ENCODE measurements at regions not wholly inside any gene's neighbourhood (a gene's known extent, or its start where the extent isn't known, plus 50 kb on each side); places are given as distances from the start of the nearest gene placed in this dataset.
A peak's percentile ranks its signal among the peaks of the same experiment; 100 is the strongest.

DNA sequence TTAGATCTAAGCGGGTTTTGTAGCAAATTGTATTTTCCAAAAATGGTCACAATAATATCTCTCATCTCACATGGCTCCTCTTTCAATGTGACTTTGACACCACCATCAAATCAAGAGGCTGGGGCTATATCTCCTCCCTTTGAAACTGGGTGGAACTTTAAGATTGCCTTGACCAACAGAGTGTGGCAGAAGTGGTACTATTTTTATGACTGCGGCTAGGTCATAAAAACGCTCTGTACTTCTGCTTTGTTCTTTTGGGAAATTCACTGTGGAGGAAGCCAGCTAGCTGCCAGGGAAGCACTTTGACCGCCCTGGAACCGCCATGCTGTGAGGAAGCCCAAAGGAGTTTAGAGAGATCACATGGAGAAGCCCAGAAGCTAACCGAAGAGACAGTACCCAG, 50.7 kb upstream of the ACOT11 start:
- no peak for DNase-seq (ENCODE audit: low read depth in 3 of 3, low spot score in 2 of 3)

DNA sequence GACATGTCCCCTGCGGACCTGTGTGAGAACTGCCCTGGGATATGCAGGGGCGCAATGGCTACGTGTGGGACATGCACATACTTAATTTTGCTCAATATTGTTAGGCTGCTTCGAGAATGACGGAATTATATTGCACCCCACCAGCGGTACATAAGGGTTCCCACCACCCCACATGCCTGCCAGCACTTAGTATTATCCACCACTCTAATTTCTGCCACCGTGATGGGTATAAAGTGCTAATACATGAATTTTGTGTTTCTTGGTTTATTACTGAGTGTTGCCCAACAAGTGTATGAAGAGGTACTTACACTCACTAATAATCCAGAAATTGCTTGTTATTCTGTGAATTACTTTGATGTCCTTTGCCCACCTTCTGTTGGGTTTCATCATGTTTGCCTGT, 52.1 kb upstream of the ACOT11 start:
- DNase-seq (ENCODE audit: low read depth in 3 of 3, low spot score in 2 of 3), result no peak

DNA sequence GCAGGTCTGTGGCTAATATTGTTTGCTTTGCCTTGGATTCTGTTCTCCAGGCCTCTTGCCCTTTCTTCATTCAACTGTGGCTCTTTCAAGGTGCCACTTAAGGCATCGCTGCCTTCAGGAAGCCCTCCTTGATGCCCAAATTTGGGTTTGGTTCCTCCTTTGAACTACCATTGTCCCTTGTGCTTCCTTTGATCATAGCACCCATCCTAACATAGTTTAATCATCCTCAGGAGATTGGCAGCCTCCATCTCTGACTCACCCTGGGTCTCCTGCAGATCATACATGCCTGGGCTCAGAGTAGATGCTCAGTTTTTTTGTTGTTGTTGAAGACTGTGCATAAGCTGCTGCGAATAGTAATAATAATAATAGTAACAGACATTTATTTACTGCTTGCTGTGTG, 54.4 kb upstream of the ACOT11 start:
- no peak for DNase-seq (ENCODE audit: low read depth in 3 of 3, low spot score in 2 of 3)

- no peak for DNase-seq (ENCODE audit: low read depth in 3 of 3, low spot score in 2 of 3)
Measured at GRCh38 chr1:54490361-54491248, 57.4 kb upstream of the ACOT11 start.

DNA sequence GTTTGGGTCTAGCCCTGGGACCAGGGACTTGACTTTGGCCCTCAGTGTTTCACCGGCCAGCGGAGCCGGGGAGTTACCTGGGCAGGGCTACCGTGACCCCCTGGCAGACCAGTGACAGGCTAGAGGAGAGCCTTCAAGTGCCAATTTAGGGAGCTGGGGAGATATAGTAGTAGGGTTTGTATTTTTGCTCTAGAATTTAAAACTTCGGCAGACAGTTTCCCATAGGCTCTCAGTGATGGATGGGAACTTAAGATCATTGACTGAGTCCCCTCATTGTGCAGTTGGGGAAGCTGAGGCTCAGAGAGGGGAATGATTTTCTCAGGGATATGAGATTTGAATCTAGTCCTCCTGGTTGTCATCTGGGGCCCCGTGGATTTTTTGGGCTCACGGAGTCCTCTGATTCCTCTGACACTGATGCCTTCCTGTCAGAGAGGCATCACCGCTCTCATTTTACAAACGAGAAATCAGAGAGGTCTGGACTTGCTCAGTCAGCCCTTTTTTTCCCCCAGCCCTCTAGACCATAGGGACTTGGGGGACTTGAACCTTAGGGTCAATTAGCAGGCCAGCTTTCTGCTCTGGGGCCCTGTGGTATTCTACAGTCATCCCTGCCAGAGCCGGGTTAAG, 58.3 kb upstream of the ACOT11 start:
- no peak for DNase-seq (ENCODE audit: low read depth in 3 of 3, low spot score in 2 of 3)

DNA sequence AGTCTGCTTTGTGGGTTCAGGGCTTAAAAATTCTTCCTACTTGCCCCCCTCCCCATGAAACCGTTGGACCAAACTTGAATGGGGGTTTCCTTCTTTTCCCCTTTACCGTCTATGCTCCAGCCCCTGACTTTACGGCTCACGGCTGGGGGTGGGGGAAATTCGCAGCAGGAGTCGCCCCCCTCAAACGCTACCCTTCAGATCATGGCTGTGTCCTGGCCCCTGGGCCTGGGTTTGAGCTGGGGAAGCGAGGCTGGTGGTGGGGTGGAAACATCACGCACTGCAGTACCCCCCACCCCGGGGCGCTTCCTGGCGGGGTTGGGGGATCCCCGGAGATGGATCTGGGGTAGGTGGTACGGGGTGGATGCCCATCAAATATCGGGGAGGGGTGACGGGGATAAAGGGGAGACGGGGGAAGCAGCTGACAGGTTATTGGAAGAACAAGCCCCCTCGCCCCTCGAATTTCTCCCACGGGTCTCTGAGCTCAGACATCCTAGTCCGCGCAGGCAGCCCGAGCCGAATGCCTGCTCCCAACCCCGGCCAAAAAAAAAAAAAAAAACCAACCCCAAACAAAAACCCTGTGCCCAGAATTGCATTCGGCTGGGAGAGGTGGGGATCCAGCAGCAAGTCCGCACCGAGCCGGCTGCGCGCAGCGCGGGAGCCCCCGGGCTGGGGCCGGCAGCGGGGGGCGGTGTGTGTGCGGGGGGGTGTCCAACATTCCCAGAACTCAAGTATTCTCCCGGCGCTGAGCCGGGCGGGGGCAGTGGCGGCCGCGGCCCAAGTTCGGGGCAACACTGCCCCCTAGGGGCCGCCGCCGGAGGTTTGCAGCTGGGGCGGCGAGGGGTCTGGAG, 59.0 kb upstream of the ACOT11 start:
- no peak for DNase-seq (ENCODE audit: low read depth in 3 of 3, low spot score in 2 of 3)

- peak in 1 of 3 donors; percentile 89 for DNase-seq (ENCODE audit: low read depth in 3 of 3, low spot score in 2 of 3)
Measured at GRCh38 chr1:54488065-54488750, 59.8 kb upstream of the ACOT11 start.

GRCh38 chr1:54487571-54488050, 60.4 kb upstream of the ACOT11 start:
- DNase-seq (ENCODE audit: low read depth in 3 of 3, low spot score in 2 of 3), result no peak

DNA sequence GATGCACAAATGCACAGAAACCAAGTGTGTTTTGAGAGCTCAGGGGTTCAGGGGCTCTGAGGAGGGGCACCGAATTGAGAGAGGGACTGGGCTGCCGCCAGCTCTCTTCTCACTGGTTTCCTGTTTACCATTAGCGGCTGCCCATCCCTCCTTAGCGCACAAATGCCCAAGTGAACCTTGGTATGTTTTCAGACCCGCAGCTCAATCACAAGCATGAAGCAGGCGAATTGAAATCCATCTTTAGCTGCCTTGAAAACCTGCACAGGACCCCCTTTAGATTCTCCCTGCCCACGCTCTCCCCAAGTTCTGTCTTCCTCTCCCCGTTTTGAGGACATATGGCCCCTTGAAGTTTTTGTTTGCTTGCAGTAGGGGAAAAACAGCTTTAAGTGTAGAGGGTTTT, 61.1 kb upstream of the ACOT11 start:
- no peak for DNase-seq (ENCODE audit: low read depth in 3 of 3, low spot score in 2 of 3)

DNA sequence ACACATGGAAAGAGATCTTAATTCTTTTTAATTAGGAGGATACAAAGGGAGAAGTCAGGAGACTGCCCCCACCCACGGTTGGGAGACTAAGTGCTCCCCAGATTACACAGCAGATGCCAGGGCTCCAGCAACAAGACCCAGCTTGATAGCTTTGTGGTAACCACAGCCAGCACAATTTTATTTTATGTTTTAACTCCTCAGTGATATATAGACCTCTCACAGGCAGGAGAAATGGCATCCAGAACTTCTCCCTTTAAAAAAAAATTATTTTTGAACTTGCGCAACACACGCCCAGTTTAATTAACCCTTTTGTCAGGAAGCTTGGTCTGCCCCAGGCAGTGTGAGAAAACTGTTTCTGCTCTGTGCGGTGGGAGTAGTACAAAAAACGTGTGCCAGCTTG, 62.6 kb upstream of the ACOT11 start:
- DNase-seq (ENCODE audit: low read depth in 3 of 3, low spot score in 2 of 3), result no peak

DNA sequence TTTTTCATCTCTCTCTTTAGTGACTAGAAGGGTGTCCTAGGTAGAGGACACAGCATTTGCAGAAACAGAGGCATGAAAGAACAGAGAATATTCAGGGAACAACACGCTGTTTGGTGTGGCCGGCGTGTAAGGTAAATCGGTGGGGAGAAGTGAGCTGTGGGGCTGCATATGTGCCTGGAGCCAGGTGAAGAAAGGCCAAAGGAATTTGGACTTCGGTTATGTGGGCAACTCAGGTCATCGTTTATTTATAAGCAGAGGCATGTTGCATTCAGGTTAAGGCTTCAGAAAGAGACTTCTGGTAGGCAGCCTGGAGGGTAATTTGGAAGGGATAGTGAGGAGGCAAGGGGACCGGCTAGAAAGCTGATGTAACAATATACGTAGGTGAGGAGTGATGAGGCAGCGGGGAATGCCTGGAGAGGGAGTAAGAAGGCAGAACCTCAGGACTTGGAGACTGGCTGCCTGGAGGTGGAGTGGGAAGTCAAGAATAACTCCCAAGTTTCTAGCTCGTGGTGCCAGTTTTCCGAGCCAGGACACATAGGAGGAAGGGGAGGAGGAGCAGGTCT, 64.1 kb upstream of the ACOT11 start:
- no peak for DNase-seq (ENCODE audit: low read depth in 3 of 3, low spot score in 2 of 3)

DNA sequence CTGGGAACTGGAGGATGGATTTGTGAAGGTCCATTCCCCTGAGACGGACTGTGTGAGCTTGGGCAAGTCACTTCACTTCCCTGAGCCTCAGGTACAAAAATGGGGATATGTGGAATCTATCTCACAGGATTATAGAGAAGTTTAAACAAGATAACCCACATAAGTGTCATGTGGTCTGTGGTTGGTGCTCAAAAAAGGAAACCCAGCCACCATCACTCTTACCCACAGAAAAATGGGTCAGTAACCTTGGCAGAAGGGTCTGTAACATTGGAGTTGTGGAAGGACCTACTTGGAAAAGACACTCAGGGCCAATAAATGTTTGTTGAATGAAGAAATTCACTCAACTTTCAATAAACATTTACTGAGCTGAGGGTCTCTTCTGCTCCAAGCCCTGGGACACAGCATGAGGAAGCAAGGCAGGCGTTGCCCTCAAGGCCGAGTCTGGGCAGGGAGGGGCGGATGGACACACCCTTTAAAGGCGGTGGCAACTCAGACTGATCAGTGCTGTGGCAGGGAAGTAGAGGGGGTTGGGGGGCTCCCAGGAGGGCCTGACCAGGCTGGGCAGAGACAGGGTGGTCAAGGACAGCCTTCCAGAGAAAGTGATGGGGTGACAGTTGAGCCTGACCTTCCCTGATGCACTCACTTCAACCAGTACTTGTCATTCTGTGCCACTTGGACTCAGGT, 66.7 kb upstream of the ACOT11 start:
- DNase-seq (ENCODE audit: low read depth in 3 of 3, low spot score in 2 of 3), result no peak

- no peak for DNase-seq (ENCODE audit: low read depth in 3 of 3, low spot score in 2 of 3)
Measured at GRCh38 chr1:54480525-54480848, 67.5 kb upstream of the ACOT11 start.

DNA sequence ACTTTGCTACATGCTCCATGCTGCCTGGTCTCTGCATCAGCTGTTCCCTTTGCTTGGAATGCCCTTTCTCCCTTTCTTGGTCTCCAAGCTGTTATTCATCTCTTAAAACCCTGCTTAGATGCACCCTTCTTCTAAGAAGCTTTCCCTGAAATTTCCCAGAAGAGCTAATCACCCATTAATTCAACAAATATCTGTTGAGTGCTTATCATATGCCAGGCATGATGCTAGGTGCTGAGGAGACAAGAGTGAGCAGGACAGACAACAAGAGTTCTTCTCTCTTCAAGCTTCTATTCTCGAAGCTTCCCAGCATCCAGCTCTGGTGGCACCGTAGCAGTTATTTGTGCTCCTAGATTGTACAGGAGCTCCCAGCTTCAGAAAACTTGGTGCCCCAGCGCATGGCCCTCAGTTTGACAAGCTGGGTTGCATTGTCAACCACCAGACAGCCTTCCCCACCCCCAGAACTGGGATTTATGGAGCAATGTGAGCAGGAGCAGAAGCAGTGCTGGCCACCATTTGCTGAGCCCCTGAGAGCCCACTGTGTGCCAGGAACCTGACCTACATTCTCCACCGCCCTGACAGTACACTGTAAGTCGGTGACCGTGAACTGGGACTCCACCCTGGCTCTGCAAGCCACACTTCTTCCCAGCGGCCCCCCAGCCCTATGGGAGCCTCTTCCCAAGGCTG, 68.0 kb upstream of the ACOT11 start:
- no peak for DNase-seq (ENCODE audit: low read depth in 3 of 3, low spot score in 2 of 3)

- DNase-seq (ENCODE audit: low read depth in 3 of 3, low spot score in 2 of 3), result no peak
Measured at GRCh38 chr1:54479251-54479650, 68.8 kb upstream of the ACOT11 start.

GRCh38 chr1:54477153-54477561, 70.9 kb upstream of the ACOT11 start:
- DNase-seq (ENCODE audit: low read depth in 3 of 3, low spot score in 2 of 3), result no peak

GRCh38 chr1:54476530-54477109, 70.4 kb upstream of the SSBP3 start:
- DNase-seq (ENCODE audit: low read depth in 3 of 3, low spot score in 2 of 3), result no peak

- no peak for DNase-seq (ENCODE audit: low read depth in 3 of 3, low spot score in 2 of 3)
Measured at GRCh38 chr1:54475946-54476516, 69.8 kb upstream of the SSBP3 start.
